ENCODE measurements at regions not wholly inside any gene's neighbourhood (a gene's known extent, or its start where the extent isn't known, plus 50 kb on each side); places are given as distances from the start of the nearest gene placed in this dataset.
"Not testable (repeated sequence)": the region's sequence is repeated elsewhere in the genome, so short reads cannot be mapped to it uniquely, and the experiment has no call there.

GRCh38 chr5:124617787-124618186 is 128.7 kb downstream of the ZNF608 start:
- no peak for DNase-seq (ENCODE audit: low spot score)

GRCh38 chr5:124614836-124615385 is 131.5 kb downstream of the ZNF608 start:
- no peak for DNase-seq (ENCODE audit: low spot score)

GRCh38 chr5:124614105-124614504 is 132.3 kb downstream of the ZNF608 start:
- DNase-seq (ENCODE audit: low spot score) = no peak

- no peak for DNase-seq (ENCODE audit: low spot score)
These were observed 133.0 kb downstream of the ZNF608 start for GRCh38 chr5:124613273-124613953.

- DNase-seq (ENCODE audit: low spot score) = no peak
These were observed 134.4 kb downstream of the ZNF608 start for GRCh38 chr5:124612023-124612422.

GRCh38 chr5:124611262-124611661 is 135.2 kb downstream of the ZNF608 start:
- not testable (repeated sequence) for DNase-seq (ENCODE audit: low spot score)

GRCh38 chr5:124609685-124610084 is 136.8 kb downstream of the ZNF608 start:
- DNase-seq (ENCODE audit: low spot score) = not testable (repeated sequence)

- DNase-seq (ENCODE audit: low spot score) = no peak
These were observed 139.9 kb downstream of the ZNF608 start for GRCh38 chr5:124606543-124606942.

GRCh38 chr5:124606093-124606492 is 140.3 kb downstream of the ZNF608 start:
- DNase-seq (ENCODE audit: low spot score) = no peak

- DNase-seq (ENCODE audit: low spot score) = no peak
These were observed 140.9 kb downstream of the ZNF608 start for GRCh38 chr5:124605541-124605940.

- DNase-seq (ENCODE audit: low spot score) = no peak
These were observed 142.0 kb downstream of the ZNF608 start for GRCh38 chr5:124604419-124604818.

GRCh38 chr5:124602925-124603650 is 143.4 kb downstream of the ZNF608 start:
- no peak for DNase-seq (ENCODE audit: low spot score)

GRCh38 chr5:124599028-124599973 is 147.1 kb downstream of the ZNF608 start:
- no peak for DNase-seq (ENCODE audit: low spot score)

- peak; percentile 59 for DNase-seq (ENCODE audit: low spot score)
These were observed 149.6 kb downstream of the ZNF608 start for GRCh38 chr5:124596595-124597421.

- DNase-seq (ENCODE audit: low spot score) = no peak
These were observed 152.5 kb downstream of the ZNF608 start for GRCh38 chr5:124593952-124594351.

- no peak for DNase-seq (ENCODE audit: low spot score)
These were observed 153.5 kb downstream of the ZNF608 start for GRCh38 chr5:124592891-124593290.

GRCh38 chr5:124591583-124591982 is 154.9 kb downstream of the ZNF608 start:
- DNase-seq (ENCODE audit: low spot score) = no peak

- DNase-seq (ENCODE audit: low spot score) = no peak
These were observed 155.8 kb downstream of the ZNF608 start for GRCh38 chr5:124590686-124591085.

GRCh38 chr5:124587280-124587679 is 159.2 kb downstream of the ZNF608 start:
- DNase-seq (ENCODE audit: low spot score) = no peak

- no peak for DNase-seq (ENCODE audit: low spot score)
These were observed 161.3 kb downstream of the ZNF608 start for GRCh38 chr5:124584991-124585715.

Measured in AG08396 (cell line).